ENCODE measurements at regions not wholly inside any gene's neighbourhood (a gene's known extent, or its start where the extent isn't known, plus 50 kb on each side); places are given as distances from the start of the nearest gene placed in this dataset.

GRCh38 chr7:51629206-51629605, 312.6 kb upstream of the COBL start:
- no peak for TF ChIP-seq CTCF (IDR thresholded peaks at IDR 0.05)

GRCh38 chr7:51621956-51622355, 305.3 kb upstream of the COBL start:
- TF ChIP-seq CTCF (IDR thresholded peaks at IDR 0.05) = no peak

DNA sequence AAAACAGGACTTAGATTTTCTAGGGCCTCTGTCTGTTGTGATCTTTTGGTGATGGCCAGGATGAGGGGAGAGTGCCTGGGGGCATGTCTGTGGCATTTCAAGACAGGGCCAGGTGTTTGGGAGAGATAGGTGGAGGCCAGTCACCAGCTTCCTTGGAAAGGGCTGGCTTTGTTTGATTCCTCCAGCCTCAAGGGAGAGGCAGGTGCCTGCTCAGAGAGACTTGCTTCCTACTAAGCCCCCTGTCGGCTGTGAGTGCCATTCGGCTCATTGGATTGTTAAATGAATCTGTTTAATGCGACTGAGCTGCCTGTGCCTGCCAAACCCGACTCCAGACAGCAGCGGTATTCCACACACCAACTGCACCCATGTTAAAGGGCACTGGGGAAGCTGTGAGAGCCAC, 304.1 kb upstream of the COBL start:
- TF ChIP-seq CTCF (IDR thresholded peaks at IDR 0.05) = no peak

DNA sequence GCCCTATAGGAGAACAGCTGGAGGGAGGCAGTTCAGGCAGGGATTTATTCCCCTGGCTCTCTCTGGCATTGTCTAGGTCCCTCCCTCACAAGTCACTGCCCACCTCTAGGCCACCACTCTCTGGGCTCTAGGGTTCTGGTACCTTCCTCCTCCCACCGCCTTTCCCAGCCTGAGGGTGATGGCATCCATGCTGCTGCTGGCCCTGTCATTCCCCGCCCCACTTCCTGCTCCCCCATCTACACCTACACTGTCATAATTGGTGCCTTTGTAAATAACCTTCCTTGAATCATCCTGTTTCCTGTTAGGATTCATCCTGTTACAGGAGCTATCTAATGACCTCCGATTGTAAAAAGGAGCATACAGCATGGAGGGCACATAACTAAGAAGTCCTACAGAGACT, 303.3 kb upstream of the COBL start:
- TF ChIP-seq CTCF (IDR thresholded peaks at IDR 0.05) = no peak

DNA sequence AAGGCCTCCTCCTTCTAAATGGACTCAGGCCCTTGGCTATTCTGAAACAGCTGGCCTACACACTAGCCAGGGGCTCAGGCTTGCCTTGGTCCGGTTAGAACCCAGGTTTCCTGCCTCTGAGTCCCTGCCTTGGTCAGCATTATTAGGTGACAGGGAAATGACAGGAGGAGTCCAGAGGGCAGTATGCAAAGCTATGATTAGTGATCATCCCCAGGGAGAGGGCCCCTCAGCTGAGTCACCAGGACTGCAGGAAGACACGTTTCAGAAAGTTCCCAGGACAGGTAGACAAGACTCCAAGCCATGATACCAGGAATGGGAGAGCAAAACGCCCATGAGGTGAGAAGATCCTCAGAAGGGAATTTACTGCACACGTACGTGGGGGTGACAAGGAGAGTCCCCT, 301.1 kb upstream of the COBL start:
- no peak for TF ChIP-seq CTCF (IDR thresholded peaks at IDR 0.05)

GRCh38 chr7:51613911-51614357, 297.3 kb upstream of the COBL start:
- TF ChIP-seq CTCF (IDR thresholded peaks at IDR 0.05) = no peak

DNA sequence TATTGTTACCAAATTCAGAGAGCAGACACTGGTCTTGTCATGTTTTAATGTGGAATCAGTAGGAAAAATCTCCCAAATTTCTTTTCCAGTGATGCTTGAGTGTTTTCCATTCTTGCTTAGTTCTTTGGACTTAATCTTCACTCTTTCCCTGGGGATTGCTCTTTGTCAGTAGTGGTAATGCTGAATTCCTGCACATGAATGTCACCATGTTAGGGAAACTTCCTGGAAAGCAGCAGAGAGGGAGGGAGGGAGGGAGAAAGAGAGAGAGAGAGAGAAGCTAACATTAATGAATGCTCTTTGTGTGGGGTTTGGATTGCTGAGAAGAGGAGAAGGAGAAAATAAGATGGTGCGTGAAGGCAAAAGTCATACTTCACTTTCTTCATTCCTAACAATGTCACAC, 295.3 kb upstream of the COBL start:
- TF ChIP-seq CTCF (IDR thresholded peaks at IDR 0.05) = no peak

- TF ChIP-seq CTCF (IDR thresholded peaks at IDR 0.05) = no peak
These were observed 290.8 kb upstream of the COBL start for GRCh38 chr7:51607447-51607846.

All from LNCAP (cell line).